ENCODE measurements at regions not wholly inside any gene's neighbourhood (a gene's known extent, or its start where the extent isn't known, plus 50 kb on each side); places are given as distances from the start of the nearest gene placed in this dataset.
A peak's percentile ranks its signal among the peaks of the same experiment; 100 is the strongest.
"Not testable (repeated sequence)": the region's sequence is repeated elsewhere in the genome, so short reads cannot be mapped to it uniquely, and the experiment has no call there.

GRCh38 chr1:244773513-244773912 is 61.9 kb upstream of the COX20 start:
- no peak for TF ChIP-seq CTCF (IDR thresholded peaks at IDR 0.05)
- DNase-seq (ENCODE audit: low spot score), result no peak
- ATAC-seq (ENCODE audit: low FRiP score), result no peak

DNA sequence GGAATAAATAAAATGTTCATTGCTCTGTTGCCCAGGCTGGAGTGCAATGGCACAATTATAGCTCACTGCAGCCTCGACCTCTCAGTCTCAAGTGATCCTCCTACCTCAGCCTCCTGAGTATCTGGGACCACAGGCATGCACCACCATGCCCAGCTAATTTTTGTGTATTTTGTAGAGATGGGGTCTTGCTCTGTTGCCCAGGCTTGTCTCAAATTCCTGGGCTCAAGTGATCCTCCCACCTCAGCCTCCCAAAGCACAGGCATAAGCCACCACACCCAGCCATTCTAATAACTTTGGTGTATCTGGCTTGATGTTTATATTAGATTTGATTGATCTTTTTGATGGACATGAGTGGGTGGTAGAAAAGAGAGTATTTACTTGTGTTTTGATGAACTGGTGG is 58.7 kb upstream of the COX20 start:
- not testable (repeated sequence) for ATAC-seq (ENCODE audit: low FRiP score); DNase-seq (ENCODE audit: low spot score)

DNA sequence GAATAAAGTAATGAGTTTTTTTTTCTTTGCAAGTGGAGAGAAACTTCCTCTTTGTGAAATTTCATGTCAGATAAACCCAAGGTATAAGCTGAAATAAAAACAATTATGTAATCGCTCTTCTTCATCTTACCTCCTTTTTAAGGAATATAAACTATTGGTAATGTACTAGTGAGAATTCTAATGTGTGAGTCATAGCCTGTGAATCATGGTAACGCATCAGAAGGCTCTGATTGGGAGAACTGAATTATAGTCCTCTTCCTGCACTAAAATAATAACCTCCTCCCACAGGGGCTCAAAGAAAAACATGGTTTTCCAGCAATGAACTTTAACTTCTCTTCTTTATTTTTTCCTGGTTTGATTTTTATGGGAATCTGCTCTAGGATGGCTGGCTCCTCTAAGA is 57.1 kb upstream of the COX20 start:
- TF ChIP-seq CTCF (IDR thresholded peaks at IDR 0.05), result no peak
- DNase-seq (ENCODE audit: low spot score), result no peak
- peak; percentile 73 for ATAC-seq (ENCODE audit: low FRiP score)

GRCh38 chr1:244779410-244779809 is 56.0 kb upstream of the COX20 start:
- no peak for TF ChIP-seq CTCF (IDR thresholded peaks at IDR 0.05)
- no peak for DNase-seq (ENCODE audit: low spot score)
- ATAC-seq (ENCODE audit: low FRiP score), result no peak

DNA sequence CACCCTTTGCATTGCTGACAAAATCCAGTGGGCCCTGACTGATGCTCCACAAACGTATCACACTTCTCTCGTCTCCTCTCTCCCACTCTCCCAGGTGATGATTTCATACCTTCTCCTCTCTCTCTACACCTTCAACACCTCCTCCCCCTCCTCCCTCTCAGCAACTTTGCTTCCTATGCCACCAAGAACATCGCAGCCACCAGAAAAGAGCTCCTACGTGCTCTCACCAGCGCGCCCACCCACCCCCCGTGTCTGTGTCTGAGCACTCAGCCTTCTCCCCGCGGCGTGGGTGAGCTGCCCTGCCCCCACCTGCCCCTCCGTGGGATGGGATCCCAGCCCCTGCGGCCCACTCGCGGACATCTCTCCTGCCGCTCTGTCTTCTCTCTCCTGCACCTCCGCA is 55.1 kb upstream of the COX20 start:
- TF ChIP-seq CTCF (IDR thresholded peaks at IDR 0.05), result no peak
- DNase-seq (ENCODE audit: low spot score) (no peak), ATAC-seq (ENCODE audit: low FRiP score) (no peak)

- no peak for TF ChIP-seq CTCF (IDR thresholded peaks at IDR 0.05)
Measured at GRCh38 chr1:244782056-244782455, 53.4 kb upstream of the COX20 start.

GRCh38 chr1:244783138-244783537 is 52.3 kb upstream of the COX20 start:
- TF ChIP-seq CTCF (IDR thresholded peaks at IDR 0.05), result no peak
- DNase-seq (ENCODE audit: low spot score) (no peak), ATAC-seq (ENCODE audit: low FRiP score) (no peak)

More at GRCh38 chr1:244782056-244782455, 53.4 kb upstream of the COX20 start:
- DNase-seq (ENCODE audit: low spot score) (no peak), ATAC-seq (ENCODE audit: low FRiP score) (no peak)

Measured in omental fat pad (tissue), 3 donors.